Panc1 (cell line): ENCODE measurements at regions not wholly inside any gene's neighbourhood (a gene's known extent, or its start where the extent isn't known, plus 50 kb on each side); places are given as distances from the start of the nearest gene placed in this dataset.

Experiments
- ATAC-seq: fragments of 200-7000 bp; cut with Tn5 transposase; 2 replicates; pipeline ENCODE4 v1.9.1; 2020; ENCODE audit warnings: mild to moderate bottlenecking, moderate library complexity
- BruUV-seq: library from RNA; stranded (reverse); fragments of 400-500 nt; replicated peaks from 2 replicates; lab custom pipeline; 2021; lab: Mats Ljungman, UMichigan
- CTCF ChIA-PET: fragments of 300-600 bp; sonication (Branson Sonifier 250); formaldehyde crosslinking; loops from one replicate; lab custom pipeline; 2022; ENCODE audit warnings: antibody characterized with exemption; lab: Charles Lee
- POLR2A ChIA-PET: fragments of 300-600 bp; sonication (Branson Sonifier 250); formaldehyde crosslinking; loops from one replicate; lab custom pipeline; 2022; ENCODE audit warnings: antibody characterized with exemption; lab: Charles Lee
- DNase-seq: peaks from one replicate; pipeline ENCODE4 v3.0.0-alpha.2; 2010; ENCODE audit warnings: low read depth, low spot score
- H3K27ac ChIP-seq: 2 replicates; pipeline ENCODE4 v1.5.1; 2011; ENCODE audit warnings: mild to moderate bottlenecking, low read length, inconsistent platforms
- H3K27me3 ChIP-seq: fragments of 200-500 bp; sonication (Bioruptor generic); 2 replicates; pipeline ENCODE4 v1.6.0; 2014; ENCODE audit warnings: low read length, inconsistent platforms; ENCODE audit not compliant: control insufficient read depth, insufficient read depth
- H3K36me3 ChIP-seq: fragments of 200-500 bp; sonication (Bioruptor generic); 2 replicates; pipeline ENCODE4 v1.5.1; 2014; ENCODE audit warnings: inconsistent platforms, mild to moderate bottlenecking, low read length, moderate library complexity; ENCODE audit not compliant: control insufficient read depth, insufficient read depth
- H3K4me1 ChIP-seq: 2 replicates; pipeline ENCODE4 v1.5.1; 2011; ENCODE audit warnings: inconsistent platforms, mild to moderate bottlenecking, low read length, moderate library complexity; ENCODE audit not compliant: control insufficient read depth, insufficient read depth
- H3K4me3 ChIP-seq, 2 experiments: 2 replicates each; pipeline ENCODE4 v1.5.1; 2011 to 2012; ENCODE audit warnings: low read depth in 2 of 2, low read length in 2 of 2, mild to moderate bottlenecking in 2 of 2, inconsistent platforms in 1 of 2, moderate library complexity in 1 of 2
- H3K9me3 ChIP-seq: fragments of 200-500 bp; sonication (Bioruptor generic); 2 replicates; pipeline ENCODE4 v1.5.1; 2014; ENCODE audit warnings: low read depth, mild to moderate bottlenecking, inconsistent platforms, low read length, moderate library complexity; ENCODE audit not compliant: control insufficient read depth, insufficient read depth
- CTCF ChIP-seq: fragments of 450-650 bp; IDR thresholded peaks from 2 replicates; pipeline ENCODE4 v1.5.1; 2017; ENCODE audit warnings: mild to moderate bottlenecking
- POLR2AphosphoS5 ChIP-seq: IDR thresholded peaks from 2 replicates; pipeline ENCODE4 v1.6.1; 2012; ENCODE audit warnings: mild to moderate bottlenecking, low read depth, low read length, moderate library complexity
- SIN3A ChIP-seq: IDR thresholded peaks from 2 replicates; pipeline ENCODE4 v1.6.1; 2012; ENCODE audit warnings: low read depth, mild to moderate bottlenecking, low read length, moderate library complexity, borderline replicate concordance; ENCODE audit not compliant: insufficient read depth
- TCF7L2 ChIP-seq: IDR thresholded peaks from 2 replicates; pipeline ENCODE4 v1.6.1; 2011; ENCODE audit warnings: mild to moderate bottlenecking, low read depth, low read length, inconsistent platforms
- in situ Hi-C: cut with HindIII; loops from 2 replicates; pipeline ENCODE4 v1.10.0; 2016; ENCODE audit warnings: low sequenced_read_pairs, low pct_unique_long_range_greater_than_20kb
- intact Hi-C: fragments of 100-400 bp; cut with micrococcal nuclease; formaldehyde crosslinking; loops from one replicate; pipeline ENCODE4 v1.10.0; 2022; ENCODE audit not compliant: unreplicated experiment
- TF ChIP-seq, protein P1 (sequence below), 2 experiments: IDR thresholded peaks; 2 replicates each; pipeline ENCODE4 v1.6.1; 2011 to 2012; ENCODE audit warnings: low read depth in 2 of 2, control low read depth in 1 of 2, low read length in 1 of 2, mild to moderate bottlenecking in 1 of 2, moderate library complexity in 1 of 2; ENCODE audit not compliant: insufficient read depth in 1 of 2

- in situ Hi-C loops: no loop called here
- no peak for ATAC-seq
- TF ChIP-seq SIN3A (no peak), TCF7L2 (no peak), CTCF (no peak), POLR2AphosphoS5 (no peak)
- TF ChIP-seq, protein P1, sequence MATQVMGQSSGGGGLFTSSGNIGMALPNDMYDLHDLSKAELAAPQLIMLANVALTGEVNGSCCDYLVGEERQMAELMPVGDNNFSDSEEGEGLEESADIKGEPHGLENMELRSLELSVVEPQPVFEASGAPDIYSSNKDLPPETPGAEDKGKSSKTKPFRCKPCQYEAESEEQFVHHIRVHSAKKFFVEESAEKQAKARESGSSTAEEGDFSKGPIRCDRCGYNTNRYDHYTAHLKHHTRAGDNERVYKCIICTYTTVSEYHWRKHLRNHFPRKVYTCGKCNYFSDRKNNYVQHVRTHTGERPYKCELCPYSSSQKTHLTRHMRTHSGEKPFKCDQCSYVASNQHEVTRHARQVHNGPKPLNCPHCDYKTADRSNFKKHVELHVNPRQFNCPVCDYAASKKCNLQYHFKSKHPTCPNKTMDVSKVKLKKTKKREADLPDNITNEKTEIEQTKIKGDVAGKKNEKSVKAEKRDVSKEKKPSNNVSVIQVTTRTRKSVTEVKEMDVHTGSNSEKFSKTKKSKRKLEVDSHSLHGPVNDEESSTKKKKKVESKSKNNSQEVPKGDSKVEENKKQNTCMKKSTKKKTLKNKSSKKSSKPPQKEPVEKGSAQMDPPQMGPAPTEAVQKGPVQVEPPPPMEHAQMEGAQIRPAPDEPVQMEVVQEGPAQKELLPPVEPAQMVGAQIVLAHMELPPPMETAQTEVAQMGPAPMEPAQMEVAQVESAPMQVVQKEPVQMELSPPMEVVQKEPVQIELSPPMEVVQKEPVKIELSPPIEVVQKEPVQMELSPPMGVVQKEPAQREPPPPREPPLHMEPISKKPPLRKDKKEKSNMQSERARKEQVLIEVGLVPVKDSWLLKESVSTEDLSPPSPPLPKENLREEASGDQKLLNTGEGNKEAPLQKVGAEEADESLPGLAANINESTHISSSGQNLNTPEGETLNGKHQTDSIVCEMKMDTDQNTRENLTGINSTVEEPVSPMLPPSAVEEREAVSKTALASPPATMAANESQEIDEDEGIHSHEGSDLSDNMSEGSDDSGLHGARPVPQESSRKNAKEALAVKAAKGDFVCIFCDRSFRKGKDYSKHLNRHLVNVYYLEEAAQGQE (IDR thresholded peaks at IDR 0.05; ENCODE audit: insufficient read depth in 1 of 2, low read depth in 2 of 2, low read length in 1 of 2): no peak
- intact Hi-C loops: no loop called here
- ChIA-PET CTCF (no interaction called here), POLR2A (no interaction called here)
- no peak overlapping the region for H3K27ac ChIP-seq
- H3K4me1 ChIP-seq: no peaks in the 10 kb centered on the region
- no peaks in the 10 kb centered on the region for H3K27me3 ChIP-seq
- DNase-seq: no peak
- H3K4me3 ChIP-seq: no peak overlapping the region
- H3K9me3 ChIP-seq: peaks cover 20% of the 10 kb centered on the region; the same call in 1 of the 2 replicates
- BruUV-seq: no TSS peak
- no peaks in the 10 kb centered on the region for H3K36me3 ChIP-seq
Observed at GRCh38 chr17:63289931-63290330, 156.2 kb downstream of the CYB561 start.

GRCh38 chr17:63290351-63290750 lies 155.8 kb downstream of the CYB561 start:
- ChIA-PET POLR2A (no interaction called here), CTCF (no interaction called here)
- Histone ChIP-seq H3K27ac (no peak overlapping the region), H3K4me1 (no peaks in the 10 kb centered on the region), H3K9me3 (peaks cover 16% of the 10 kb centered on the region; the same call in 1 of the 2 replicates), H3K36me3 (no peaks in the 10 kb centered on the region), H3K4me3 (no peak overlapping the region), H3K27me3 (no peaks in the 10 kb centered on the region)
- in situ Hi-C loops: no loop called here
- BruUV-seq: no TSS peak
- DNase-seq: no peak
- ATAC-seq: no peak
- TF ChIP-seq CTCF (no peak), SIN3A (no peak), POLR2AphosphoS5 (no peak), TCF7L2 (no peak)
- TF ChIP-seq, protein P1 (IDR thresholded peaks at IDR 0.05; ENCODE audit: insufficient read depth in 1 of 2, low read depth in 2 of 2, low read length in 1 of 2): no peak
- intact Hi-C loops: no loop called here
